ENCODE measurements at regions not wholly inside any gene's neighbourhood (a gene's known extent, or its start where the extent isn't known, plus 50 kb on each side); places are given as distances from the start of the nearest gene placed in this dataset.

- no peak for DNase-seq (ENCODE audit: low read depth)
- TF ChIP-seq CTCF (IDR thresholded peaks at IDR 0.05; ENCODE audit: control insufficient read depth, insufficient read depth, low read depth, low read length, missing control alignments): no peak
Observed at GRCh38 chr17:83152745-83153611, 73.6 kb downstream of the METRNL start.

GRCh38 chr17:83153681-83154310 is 74.4 kb downstream of the METRNL start:
- H3K4me3 ChIP-seq (ENCODE audit: control insufficient read depth, low read depth, low read length): no peak overlapping the region
- DNase-seq (ENCODE audit: low read depth): no peak
- TF ChIP-seq CTCF (IDR thresholded peaks at IDR 0.05; ENCODE audit: control insufficient read depth, insufficient read depth, low read depth, low read length, missing control alignments): no peak

More at GRCh38 chr17:83152745-83153611, 73.6 kb downstream of the METRNL start:
- no peak overlapping the region for H3K4me3 ChIP-seq (ENCODE audit: control insufficient read depth, low read depth, low read length)

- DNase-seq (ENCODE audit: low read depth): no peak
- no peak for TF ChIP-seq CTCF (IDR thresholded peaks at IDR 0.05; ENCODE audit: control insufficient read depth, insufficient read depth, low read depth, low read length, missing control alignments)
- H3K4me3 ChIP-seq (ENCODE audit: control insufficient read depth, low read depth, low read length): no peak overlapping the region
Observed at GRCh38 chr17:83154311-83155127, 75.1 kb downstream of the METRNL start.

- DNase-seq (ENCODE audit: low read depth): peak; percentile 99
- TF ChIP-seq CTCF (IDR thresholded peaks at IDR 0.05; ENCODE audit: control insufficient read depth, insufficient read depth, low read depth, low read length, missing control alignments): no peak
- no peak overlapping the region for H3K4me3 ChIP-seq (ENCODE audit: control insufficient read depth, low read depth, low read length)
Observed at GRCh38 chr17:83155128-83156121, 76.0 kb downstream of the METRNL start.

GRCh38 chr17:83156408-83156807 is 77.0 kb downstream of the METRNL start:
- TF ChIP-seq CTCF (IDR thresholded peaks at IDR 0.05; ENCODE audit: control insufficient read depth, insufficient read depth, low read depth, low read length, missing control alignments): no peak
- no peak for DNase-seq (ENCODE audit: low read depth)
- H3K4me3 ChIP-seq (ENCODE audit: control insufficient read depth, low read depth, low read length): no peak overlapping the region
